IPS-20b (cell line): ENCODE measurements at regions not wholly inside any gene's neighbourhood (a gene's known extent, or its start where the extent isn't known, plus 50 kb on each side); places are given as distances from the start of the nearest gene placed in this dataset.
"Not testable (repeated sequence)": the region's sequence is repeated elsewhere in the genome, so short reads cannot be mapped to it uniquely, and the experiment has no call there.

Experiments
- H3K27ac ChIP-seq: one replicate; pipeline ENCODE4 v1.5.1; 2013; ENCODE audit warnings: low read length
- H3K27me3 ChIP-seq: 2 replicates; pipeline ENCODE4 v1.6.1; 2013; ENCODE audit warnings: mild to moderate bottlenecking, low read length, inconsistent platforms; ENCODE audit not compliant: insufficient read depth
- H3K36me3 ChIP-seq: 2 replicates; pipeline ENCODE4 v1.6.1; 2013; ENCODE audit warnings: low read depth, mild to moderate bottlenecking, inconsistent platforms, low read length, moderate library complexity; ENCODE audit not compliant: insufficient read depth
- H3K4me1 ChIP-seq: 2 replicates; pipeline ENCODE4 v1.6.1; 2013; ENCODE audit warnings: mild to moderate bottlenecking, control low read depth, inconsistent platforms, low read length, moderate library complexity; ENCODE audit not compliant: insufficient read depth
- H3K4me3 ChIP-seq: 2 replicates; pipeline ENCODE4 v1.5.1; 2013; ENCODE audit warnings: mild to moderate bottlenecking, low read length, inconsistent platforms
- H3K9ac ChIP-seq: 2 replicates; pipeline ENCODE4 v1.6.1; 2013; ENCODE audit warnings: low read depth, mild to moderate bottlenecking, inconsistent platforms, low read length, moderate library complexity
- H3K9me3 ChIP-seq: 2 replicates; pipeline ENCODE4 v1.6.1; 2013; ENCODE audit warnings: mild to moderate bottlenecking, low read depth, low read length, inconsistent platforms; ENCODE audit not compliant: insufficient read depth

DNA sequence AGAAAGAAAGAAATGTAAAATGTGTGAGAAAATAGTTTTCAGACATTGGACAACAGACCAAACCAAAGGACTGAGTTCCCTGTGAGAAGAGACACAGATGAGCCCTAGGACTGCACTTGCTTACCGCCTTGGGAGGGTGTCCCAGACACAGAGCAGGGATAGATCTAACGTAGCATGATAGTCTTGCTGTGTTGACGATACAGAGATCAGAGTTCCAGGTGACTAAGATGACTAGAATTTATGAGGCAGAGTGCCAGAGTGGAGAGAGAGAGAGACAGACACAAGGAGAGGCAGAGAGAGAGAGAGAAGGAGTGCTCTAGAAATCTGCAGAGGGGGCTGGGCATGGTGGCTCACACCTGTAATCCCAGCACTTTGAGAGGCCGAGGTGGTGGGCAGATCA, 148.2 kb upstream of the LMNTD1 start:
- Histone ChIP-seq H3K4me1 (no peaks in the 10 kb centered on the region), H3K9ac (no peak overlapping the region), H3K36me3 (no peaks in the 10 kb centered on the region), H3K4me3 (no peak overlapping the region), H3K27me3 (no peaks in the 10 kb centered on the region), H3K9me3 (peaks cover 5% of the 10 kb centered on the region), H3K27ac (no peak overlapping the region)

DNA sequence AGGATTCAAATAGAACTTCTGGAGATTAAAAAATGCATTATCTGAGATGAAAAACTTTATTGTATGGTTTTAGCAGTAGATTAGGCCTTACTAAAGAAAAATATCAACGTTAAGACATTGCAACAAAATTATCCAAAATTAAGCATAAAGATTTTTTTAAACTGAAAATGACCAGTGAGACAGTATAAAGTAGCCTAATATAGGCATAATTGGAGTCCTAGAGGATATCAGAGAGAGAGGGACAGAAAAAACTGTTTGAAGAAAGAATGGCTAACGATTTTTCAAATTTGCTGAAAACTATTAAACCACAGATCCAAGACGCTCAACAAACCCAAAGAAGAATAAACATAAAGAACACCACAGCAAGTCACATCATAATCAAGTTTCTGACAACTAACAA, 149.5 kb upstream of the LMNTD1 start:
- H3K9me3 ChIP-seq, result peaks cover 16% of the 10 kb centered on the region
- H3K9ac ChIP-seq, result no peak overlapping the region
- H3K27ac ChIP-seq, result no peak overlapping the region
- no peaks in the 10 kb centered on the region for H3K36me3 ChIP-seq
- H3K27me3 ChIP-seq, result no peaks in the 10 kb centered on the region
- H3K4me3 ChIP-seq, result no peak overlapping the region
- H3K4me1 ChIP-seq, result no peaks in the 10 kb centered on the region

DNA sequence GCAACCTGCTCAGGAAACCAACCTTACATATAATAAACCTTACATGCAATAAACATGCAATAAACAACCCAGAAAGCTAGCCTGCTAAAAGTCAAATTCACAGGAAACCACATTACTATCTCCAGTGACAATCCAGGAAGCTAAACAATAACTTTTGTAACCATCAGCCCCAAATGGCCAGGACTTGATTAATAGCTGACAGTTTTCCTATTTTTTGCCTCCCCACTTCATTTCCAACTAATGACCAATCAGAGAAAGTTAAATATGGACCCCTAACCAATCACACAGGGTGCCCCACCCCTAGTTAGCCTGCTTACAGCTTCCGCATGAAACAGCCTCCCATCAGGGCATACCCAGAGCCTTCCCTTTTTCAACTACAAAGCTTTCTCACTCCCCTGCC, 152.2 kb upstream of the LMNTD1 start:
- H3K27ac ChIP-seq, result no peak overlapping the region
- H3K9me3 ChIP-seq, result peaks cover 35% of the 10 kb centered on the region
- H3K4me3 ChIP-seq, result no peak overlapping the region
- no peak overlapping the region for H3K9ac ChIP-seq
- no peaks in the 10 kb centered on the region for H3K4me1 ChIP-seq
- no peaks in the 10 kb centered on the region for H3K27me3 ChIP-seq
- H3K36me3 ChIP-seq, result no peaks in the 10 kb centered on the region

DNA sequence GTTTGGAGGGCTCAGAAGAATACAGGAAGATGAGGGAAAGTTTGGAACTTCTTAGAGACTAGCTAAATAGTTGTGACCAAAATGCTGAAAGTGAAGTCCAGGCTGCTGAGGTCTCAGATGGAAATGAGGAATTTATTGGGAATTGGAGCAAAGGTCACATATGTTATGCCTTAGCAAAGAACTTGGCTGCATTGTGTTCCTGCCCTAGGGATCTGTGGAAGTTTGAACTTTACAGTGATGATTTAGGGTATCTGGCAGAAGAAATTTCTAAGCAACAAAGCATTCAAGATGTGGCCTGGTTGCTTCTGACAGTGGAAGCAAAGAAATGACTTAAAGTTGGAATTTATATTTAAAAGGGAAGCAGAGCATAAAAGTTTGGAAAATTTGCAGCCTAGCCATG, 153.6 kb upstream of the LMNTD1 start:
- H3K27me3 ChIP-seq, H3K27ac ChIP-seq, H3K4me1 ChIP-seq, H3K9ac ChIP-seq, H3K36me3 ChIP-seq, H3K4me3 ChIP-seq: not testable (repeated sequence)
- H3K9me3 ChIP-seq, result peaks cover 45% of the 10 kb centered on the region

DNA sequence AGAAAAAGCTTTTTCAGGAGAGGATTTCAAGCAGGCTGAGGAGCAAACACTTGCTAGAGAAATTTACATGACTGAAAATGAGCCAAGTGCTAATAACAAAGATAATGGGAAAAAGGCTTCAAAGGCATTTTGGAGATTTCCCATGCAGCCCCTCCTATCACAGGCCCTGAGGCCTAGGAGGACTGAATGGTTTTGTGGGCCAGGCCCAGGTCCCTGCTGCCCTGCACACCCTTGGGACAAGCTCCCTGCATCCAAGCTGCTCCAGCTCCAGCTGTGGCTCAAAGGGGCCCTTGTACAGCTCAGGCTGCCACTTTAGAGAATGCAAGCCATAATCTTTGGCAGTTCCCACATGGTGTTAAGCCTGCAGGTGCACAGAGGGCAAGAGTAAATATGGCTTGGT, 154.0 kb upstream of the LMNTD1 start:
- H3K9me3 ChIP-seq, result peaks cover 45% of the 10 kb centered on the region
- H3K4me3 ChIP-seq, result no peak overlapping the region
- no peak overlapping the region for H3K27ac ChIP-seq
- H3K27me3 ChIP-seq, result no peaks in the 10 kb centered on the region
- no peaks in the 10 kb centered on the region for H3K36me3 ChIP-seq
- no peaks in the 10 kb centered on the region for H3K4me1 ChIP-seq
- no peak overlapping the region for H3K9ac ChIP-seq

DNA sequence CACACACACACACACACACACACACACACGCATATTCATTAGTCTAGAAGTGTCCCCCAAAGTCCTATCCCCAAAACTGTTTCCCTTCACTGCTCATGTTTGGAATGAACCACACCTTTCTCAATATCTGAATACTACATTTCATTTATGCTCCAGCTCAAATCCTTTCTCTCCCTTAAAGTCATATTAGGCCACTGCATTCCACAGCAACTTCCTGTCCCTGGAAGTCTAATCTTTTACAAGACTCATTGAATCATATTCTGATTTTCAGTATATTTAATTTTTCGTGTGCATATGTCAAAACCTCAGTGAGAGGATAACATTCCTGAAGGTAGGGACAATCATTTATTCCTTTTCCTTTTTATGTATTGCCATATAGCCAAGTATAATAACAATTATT, 155.6 kb upstream of the LMNTD1 start:
- Histone ChIP-seq H3K27me3 (no peaks in the 10 kb centered on the region), H3K27ac (no peak overlapping the region), H3K9ac (no peak overlapping the region), H3K36me3 (no peaks in the 10 kb centered on the region), H3K9me3 (peaks cover 45% of the 10 kb centered on the region), H3K4me1 (no peaks in the 10 kb centered on the region), H3K4me3 (no peak overlapping the region)

DNA sequence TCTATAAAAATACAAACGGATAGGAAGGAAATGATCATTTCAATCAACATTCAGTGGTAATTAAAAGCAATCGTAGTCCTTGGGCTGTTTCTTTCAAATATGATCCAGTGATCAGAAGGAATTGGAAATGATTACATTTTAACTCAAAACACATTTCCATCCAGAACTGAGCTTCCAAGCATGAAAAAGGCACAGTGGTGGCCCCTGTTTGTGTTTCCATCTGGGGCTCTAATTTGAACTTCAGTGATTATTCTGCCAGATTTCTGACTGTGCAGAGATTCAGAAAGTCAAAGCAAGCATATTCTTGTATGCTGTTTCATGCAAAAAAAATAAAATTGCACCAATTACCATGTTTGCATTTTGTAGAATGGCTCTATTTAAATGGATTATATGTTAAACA, 157.0 kb upstream of the LMNTD1 start:
- H3K27ac ChIP-seq, result no peak overlapping the region
- H3K27me3 ChIP-seq, result no peaks in the 10 kb centered on the region
- H3K36me3 ChIP-seq, result no peaks in the 10 kb centered on the region
- H3K9ac ChIP-seq, result no peak overlapping the region
- no peaks in the 10 kb centered on the region for H3K4me1 ChIP-seq
- peaks cover 45% of the 10 kb centered on the region for H3K9me3 ChIP-seq
- H3K4me3 ChIP-seq, result no peak overlapping the region

DNA sequence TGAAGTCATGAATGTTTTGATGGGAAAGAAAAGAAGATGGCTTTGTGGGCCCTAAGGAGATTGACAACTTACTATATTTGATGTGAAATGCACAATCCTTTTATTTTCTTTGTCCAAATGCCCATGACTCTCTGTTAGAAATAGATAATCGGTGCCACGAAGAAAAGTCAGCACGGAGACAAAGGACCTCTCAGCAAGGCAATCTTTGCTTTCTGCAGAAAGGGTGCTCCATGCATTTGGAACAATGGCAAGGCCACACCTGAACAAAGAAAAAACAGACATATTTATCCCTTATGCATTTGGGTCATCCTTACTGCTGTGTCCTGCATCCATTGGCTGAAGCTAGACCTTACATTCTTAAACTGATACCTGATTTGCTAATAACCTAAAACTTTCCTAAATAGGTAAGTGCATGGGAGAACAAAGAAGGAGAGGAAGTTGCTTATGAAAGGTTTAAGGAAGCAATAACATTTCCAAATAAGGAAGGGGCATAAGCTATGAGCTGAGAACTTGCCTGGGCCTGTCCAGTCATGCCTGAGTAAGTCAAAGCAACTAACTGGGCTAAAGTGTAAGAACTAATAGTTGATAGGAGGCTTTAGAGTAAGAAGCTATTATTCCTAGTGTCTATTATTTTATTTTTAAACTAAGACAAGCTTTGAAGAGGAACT, 158.0 kb upstream of the LMNTD1 start:
- not testable (repeated sequence) for H3K27me3 ChIP-seq, H3K9ac ChIP-seq, H3K27ac ChIP-seq, H3K4me1 ChIP-seq, H3K36me3 ChIP-seq, H3K4me3 ChIP-seq
- H3K9me3 ChIP-seq, result peaks cover 43% of the 10 kb centered on the region

DNA sequence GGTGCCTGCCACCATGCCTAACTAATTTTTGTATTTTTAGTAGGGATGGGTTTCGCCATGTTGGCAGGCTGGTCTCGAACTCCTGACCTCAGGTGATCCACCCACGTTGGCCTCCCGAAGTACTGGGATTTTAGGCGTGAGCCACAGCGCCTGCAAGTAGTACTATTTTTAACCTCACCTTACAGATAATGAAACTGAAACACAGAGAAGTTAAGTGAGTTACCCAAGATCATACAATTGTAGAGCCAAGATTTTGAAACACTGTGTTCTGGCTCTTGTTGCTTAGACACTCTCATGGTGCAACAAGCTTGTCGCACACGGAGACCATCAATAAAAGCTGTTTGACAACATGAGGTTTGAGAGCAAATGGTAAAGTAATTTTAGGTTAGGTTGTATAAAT, 159.1 kb upstream of the LMNTD1 start:
- Histone ChIP-seq H3K4me1 (no peaks in the 10 kb centered on the region), H3K4me3 (no peak overlapping the region), H3K36me3 (no peaks in the 10 kb centered on the region), H3K27me3 (no peaks in the 10 kb centered on the region), H3K27ac (no peak overlapping the region), H3K9me3 (peaks cover 32% of the 10 kb centered on the region), H3K9ac (no peak overlapping the region)

DNA sequence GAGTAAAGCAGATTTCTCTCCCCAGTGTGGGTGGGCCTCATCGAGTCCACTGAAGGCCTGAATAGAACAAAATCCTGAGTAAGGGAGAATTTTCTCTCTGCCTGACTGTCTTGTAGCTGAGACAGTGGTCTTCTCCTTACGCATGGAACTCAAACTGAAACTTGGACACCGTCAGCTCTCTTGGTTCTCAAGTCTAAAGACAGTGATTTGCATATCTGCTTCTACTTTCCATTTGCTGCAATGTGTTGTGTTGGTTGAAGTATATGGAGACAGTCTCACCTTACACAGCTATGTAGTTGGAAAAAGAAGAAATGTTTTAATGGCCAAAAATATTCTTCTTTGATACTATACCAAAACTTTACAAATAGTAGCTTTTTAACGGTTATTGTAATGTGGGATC, 160.2 kb upstream of the LMNTD1 start:
- Histone ChIP-seq H3K36me3 (no peaks in the 10 kb centered on the region), H3K4me1 (no peaks in the 10 kb centered on the region), H3K27ac (no peak overlapping the region)

DNA sequence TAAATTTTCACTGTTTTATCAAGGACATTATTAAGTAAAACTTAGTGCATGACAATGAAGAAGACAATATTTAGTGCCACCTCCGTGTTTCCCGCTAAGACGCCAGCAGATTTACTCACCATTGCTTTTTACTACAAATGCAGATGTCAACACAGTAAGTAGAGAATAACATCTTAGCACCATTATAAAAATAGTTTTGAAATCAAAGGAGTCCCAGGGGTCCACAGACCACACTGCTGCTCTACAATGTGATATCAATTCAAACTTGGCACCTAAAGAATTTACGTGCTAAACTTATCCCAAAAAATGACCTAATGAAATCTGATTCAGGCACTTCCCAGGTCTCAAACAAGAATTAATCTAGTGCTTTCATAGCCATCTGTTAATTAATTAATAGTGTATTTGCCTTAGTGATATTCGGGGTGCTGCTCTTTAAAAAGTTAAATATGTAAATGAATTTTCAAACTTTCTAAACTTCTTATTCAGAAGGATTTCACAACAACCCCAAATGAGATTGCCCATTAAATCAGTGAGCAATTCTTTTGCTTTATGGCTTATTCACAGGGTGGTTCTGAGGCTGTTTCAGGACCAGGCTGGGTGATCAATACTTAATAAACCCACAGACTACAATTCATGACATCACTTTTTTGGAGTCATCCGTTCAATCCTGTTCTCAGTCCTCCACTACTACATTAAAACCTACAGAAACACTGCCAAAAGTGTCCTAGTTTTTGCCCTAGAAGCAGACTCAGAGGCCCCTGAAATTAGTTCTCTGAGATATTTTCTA, 161.3 kb upstream of the LMNTD1 start:
- no peaks in the 10 kb centered on the region for H3K36me3 ChIP-seq
- no peaks in the 10 kb centered on the region for H3K4me1 ChIP-seq
- no peaks in the 10 kb centered on the region for H3K27me3 ChIP-seq
- H3K9me3 ChIP-seq, result peaks cover 16% of the 10 kb centered on the region
- H3K27ac ChIP-seq, result no peak overlapping the region
- H3K4me3 ChIP-seq, result no peak overlapping the region
- H3K9ac ChIP-seq, result no peak overlapping the region

More for the DNA sequence above, 160.2 kb upstream of the LMNTD1 start:
- Histone ChIP-seq H3K4me3 (no peak overlapping the region), H3K27me3 (no peaks in the 10 kb centered on the region), H3K9me3 (peaks cover 21% of the 10 kb centered on the region), H3K9ac (no peak overlapping the region)

DNA sequence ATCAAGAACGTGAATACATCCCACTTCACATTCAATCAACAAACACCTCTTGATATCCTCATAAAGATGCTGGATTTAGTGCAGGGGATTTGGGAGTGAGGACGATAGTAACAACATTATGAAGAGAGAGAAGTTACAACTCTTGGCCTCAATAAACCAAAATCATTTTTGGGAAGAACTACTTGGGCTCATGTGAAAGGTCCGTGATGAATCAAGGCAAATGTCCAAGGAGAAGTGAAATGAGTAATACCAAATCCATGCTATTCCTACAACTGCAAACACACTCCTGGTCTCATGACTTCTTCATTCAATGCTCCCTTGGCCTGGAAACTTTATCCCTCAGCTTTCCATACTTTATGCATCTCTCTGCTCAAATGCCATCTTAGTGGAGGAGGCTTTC, 162.0 kb upstream of the LMNTD1 start:
- H3K27me3 ChIP-seq, result no peaks in the 10 kb centered on the region

More for the DNA sequence above, 162.0 kb upstream of the LMNTD1 start:
- H3K27ac ChIP-seq, result no peak overlapping the region
- H3K9ac ChIP-seq, result no peak overlapping the region
- H3K9me3 ChIP-seq, result peaks cover 12% of the 10 kb centered on the region
- no peak overlapping the region for H3K4me3 ChIP-seq
- H3K4me1 ChIP-seq, result no peaks in the 10 kb centered on the region
- no peaks in the 10 kb centered on the region for H3K36me3 ChIP-seq
